Astrocyte of the spinal cord (primary cell): ENCODE measurements at regions not wholly inside any gene's neighbourhood (a gene's known extent, or its start where the extent isn't known, plus 50 kb on each side); places are given as distances from the start of the nearest gene placed in this dataset.
"Not testable (repeated sequence)": the region's sequence is repeated elsewhere in the genome, so short reads cannot be mapped to it uniquely, and the experiment has no call there.

Experiments used
- DNase-seq: peaks from one replicate; pipeline ENCODE4 v3.0.0; 2011; ENCODE audit warnings: low read depth, low spot score
- H3K4me3 ChIP-seq: 2 replicates; pipeline ENCODE4 v1.5.1; 2011; ENCODE audit warnings: low read depth, mild to moderate bottlenecking, low read length, moderate library complexity
- CTCF ChIP-seq: IDR thresholded peaks from 2 replicates; pipeline ENCODE4 v1.5.1; 2012; ENCODE audit warnings: low read depth, mild to moderate bottlenecking, low read length, inconsistent platforms
- in situ Hi-C: cut with HindIII; loops from 2 replicates; pipeline ENCODE4 v1.10.0; 2017; ENCODE audit warnings: low sequenced_read_pairs

- no peak for TF ChIP-seq CTCF
- in situ Hi-C loops = no loop called here
- no peak for DNase-seq
- H3K4me3 ChIP-seq = no peak overlapping the region
Observed at GRCh38 chr18:34509879-34510586, 200.1 kb upstream of the DTNA start.

GRCh38 chr18:34510926-34511325 lies 199.2 kb upstream of the DTNA start:
- TF ChIP-seq CTCF = no peak
- H3K4me3 ChIP-seq = no peak overlapping the region
- in situ Hi-C loops = no loop called here
- DNase-seq = no peak

- H3K4me3 ChIP-seq = no peak overlapping the region
- in situ Hi-C loops = no loop called here
- TF ChIP-seq CTCF = no peak
- no peak for DNase-seq
Observed at GRCh38 chr18:34511435-34511834, 198.7 kb upstream of the DTNA start.

GRCh38 chr18:34511879-34512278 lies 198.2 kb upstream of the DTNA start:
- in situ Hi-C loops = no loop called here

GRCh38 chr18:34514238-34514637 lies 195.9 kb upstream of the DTNA start:
- in situ Hi-C loops = no loop called here
- DNase-seq = peak; percentile 23
- TF ChIP-seq CTCF = no peak
- no peak overlapping the region for H3K4me3 ChIP-seq

More at GRCh38 chr18:34511879-34512278, 198.2 kb upstream of the DTNA start:
- H3K4me3 ChIP-seq = no peak overlapping the region
- TF ChIP-seq CTCF = no peak
- DNase-seq = no peak

GRCh38 chr18:34514957-34515356 lies 195.1 kb upstream of the DTNA start:
- H3K4me3 ChIP-seq = no peak overlapping the region
- DNase-seq = no peak
- TF ChIP-seq CTCF = no peak
- in situ Hi-C loops = no loop called here

GRCh38 chr18:34516355-34516754 lies 193.7 kb upstream of the DTNA start:
- in situ Hi-C loops = not testable (repeated sequence)

DNA sequence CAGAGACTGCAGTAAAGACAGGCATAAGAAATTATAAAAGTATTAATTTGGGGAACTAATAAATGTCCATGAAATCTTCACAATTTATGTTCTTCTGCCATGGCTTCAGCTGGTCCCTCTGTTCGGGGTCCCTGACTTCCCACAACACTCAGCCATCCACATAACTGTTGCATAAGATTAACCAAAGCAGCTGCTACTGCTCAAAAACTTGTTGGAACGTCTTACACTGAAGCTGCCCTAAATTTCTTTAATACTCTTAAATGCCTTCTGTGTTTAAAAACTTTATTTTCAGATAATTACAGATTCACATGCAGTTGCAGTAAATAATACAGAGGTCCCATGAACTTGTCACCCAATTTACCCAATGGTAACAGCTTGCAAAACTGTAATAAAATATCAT lies 193.1 kb upstream of the DTNA start:
- in situ Hi-C loops, DNase-seq, H3K4me3 ChIP-seq: not testable (repeated sequence)

More at GRCh38 chr18:34516355-34516754, 193.7 kb upstream of the DTNA start:
- H3K4me3 ChIP-seq, DNase-seq: not testable (repeated sequence)
